GM21390 (cell line): ENCODE measurements at regions not wholly inside any gene's neighbourhood (a gene's known extent, or its start where the extent isn't known, plus 50 kb on each side); places are given as distances from the start of the nearest gene placed in this dataset.
"Not testable (repeated sequence)": the region's sequence is repeated elsewhere in the genome, so short reads cannot be mapped to it uniquely, and the experiment has no call there.

Source experiments
- ATAC-seq: cut with Tn5 transposase; IDR thresholded peaks from one replicate; pipeline ENCODE4 v1.9.1; 2021; ENCODE audit not compliant: unreplicated experiment

GRCh38 chr6:4510317-4510716 lies 265.9 kb upstream of the CDYL start:
- ATAC-seq, result no peak

GRCh38 chr6:4509506-4509905 lies 266.7 kb upstream of the CDYL start:
- no peak for ATAC-seq

GRCh38 chr6:4506792-4507191 lies 269.4 kb upstream of the CDYL start:
- no peak for ATAC-seq

GRCh38 chr6:4506223-4506622 lies 270.0 kb upstream of the CDYL start:
- ATAC-seq, result no peak

- no peak for ATAC-seq
Observed at GRCh38 chr6:4504700-4505099, 271.5 kb upstream of the CDYL start.

- no peak for ATAC-seq
Observed at GRCh38 chr6:4503700-4504099, 272.5 kb upstream of the CDYL start.

- ATAC-seq, result no peak
Observed at GRCh38 chr6:4496284-4496683, 279.9 kb upstream of the CDYL start.

- no peak for ATAC-seq
Observed at GRCh38 chr6:4491501-4492260, 284.5 kb upstream of the CDYL start.

- ATAC-seq, result no peak
Observed at GRCh38 chr6:4489538-4489937, 286.7 kb upstream of the CDYL start.

GRCh38 chr6:4488389-4488788 lies 287.8 kb upstream of the CDYL start:
- no peak for ATAC-seq

- no peak for ATAC-seq
Observed at GRCh38 chr6:4487538-4487937, 288.7 kb upstream of the CDYL start.

GRCh38 chr6:4486568-4487315 lies 289.5 kb upstream of the CDYL start:
- ATAC-seq, result no peak

GRCh38 chr6:4485735-4486134 lies 290.5 kb upstream of the CDYL start:
- no peak for ATAC-seq

GRCh38 chr6:4482461-4482860 lies 293.7 kb upstream of the CDYL start:
- no peak for ATAC-seq

- ATAC-seq, result no peak
Observed at GRCh38 chr6:4480788-4481735, 295.1 kb upstream of the CDYL start.

GRCh38 chr6:4478098-4478497 lies 298.1 kb upstream of the CDYL start:
- ATAC-seq, result no peak

- ATAC-seq, result no peak
Observed at GRCh38 chr6:4474810-4475209, 301.4 kb upstream of the CDYL start.

- ATAC-seq, result no peak
Observed at GRCh38 chr6:4472969-4473642, 303.1 kb upstream of the CDYL start.

- ATAC-seq, result no peak
Observed at GRCh38 chr6:4472222-4472621, 304.0 kb upstream of the CDYL start.

GRCh38 chr6:4471515-4471914 lies 304.7 kb upstream of the CDYL start:
- ATAC-seq, result not testable (repeated sequence)

GRCh38 chr6:4470698-4471210 lies 305.4 kb upstream of the CDYL start:
- no peak for ATAC-seq
